Uterus (tissue), 3 donors: ENCODE measurements at regions not wholly inside any gene's neighbourhood (a gene's known extent, or its start where the extent isn't known, plus 50 kb on each side); places are given as distances from the start of the nearest gene placed in this dataset.
"Not testable (repeated sequence)": the region's sequence is repeated elsewhere in the genome, so short reads cannot be mapped to it uniquely, and the experiment has no call there.

Experiments
- DNase-seq, 2 donors: peaks; one replicate each; pipeline ENCODE4 v3.0.0-alpha.2; 2019 to 2020
- H3K27ac ChIP-seq, 2 donors: fragments of 200-600 bp; sonication (generic); 1 replicate in 1 of 2; 2 replicates in 1 of 2; pipeline ENCODE4 v1.5.1; 2016 to 2018
- H3K27me3 ChIP-seq, 2 donors: fragments of 200-600 bp; sonication (generic); one replicate each; pipeline ENCODE4 v1.5.1; 2018 to 2019; ENCODE audit warnings: control low read depth in 1 of 2
- H3K36me3 ChIP-seq, 2 donors: fragments of 200-600 bp; sonication (generic); one replicate each; pipeline ENCODE4 v1.5.1; 2019; ENCODE audit warnings: control low read depth in 1 of 2
- H3K4me1 ChIP-seq, 2 donors: fragments of 200-600 bp; sonication (generic); one replicate each; pipeline ENCODE4 v1.5.1; 2018 to 2019; ENCODE audit warnings: control low read depth in 1 of 2
- H3K4me3 ChIP-seq, 2 donors: fragments of 200-600 bp; sonication (generic); 1 replicate in 1 of 2; 2 replicates in 1 of 2; pipeline ENCODE4 v1.5.1; 2018 to 2019; ENCODE audit warnings: mild to moderate bottlenecking in 1 of 2
- H3K9me3 ChIP-seq, 2 donors: fragments of 200-600 bp; sonication (generic); one replicate each; pipeline ENCODE4 v1.5.1; 2019; ENCODE audit warnings: control low read depth in 1 of 2
- CTCF ChIP-seq, 4 experiments: fragments of 200-600 bp in 2 of 4; fragments of 450-650 bp in 2 of 4; sonication (generic) in 2 of 4; IDR thresholded peaks; one replicate each; pipeline ENCODE4 v1.5.1; 2016 to 2019; ENCODE audit warnings: antibody characterized with exemption in 4 of 4, mild to moderate bottlenecking in 2 of 4, moderate library complexity in 1 of 4
- POLR2A ChIP-seq, 2 donors: fragments of 450-650 bp; IDR thresholded peaks; one replicate each; pipeline ENCODE4 v1.6.1; 2016; ENCODE audit warnings: antibody characterized with exemption in 2 of 2, mild to moderate bottlenecking in 1 of 2, moderate library complexity in 1 of 2
- intact Hi-C: fragments of 100-400 bp; cut with DNase I; formaldehyde crosslinking; loops from one replicate; pipeline ENCODE4 v1.15.1; 2023; ENCODE audit warnings: low total_unique reads
- donor health status: DM: yes; HTN: yes; CAD: no.

- Histone ChIP-seq H3K4me3 (no peak overlapping the region), H3K4me1 (no peaks in the 10 kb centered on the region), H3K27ac (peak overlapping the region; percentile 56 to 58), H3K36me3 (no peaks in the 10 kb centered on the region), H3K9me3 (no peaks in the 10 kb centered on the region), H3K27me3 (no peaks in the 10 kb centered on the region)
- intact Hi-C loops, result no loop called here
- TF ChIP-seq POLR2A (IDR thresholded peaks at IDR 0.05), result no peak
- TF ChIP-seq CTCF (IDR thresholded peaks at IDR 0.05), result no peak
- no peak for DNase-seq
These were observed 281.1 kb upstream of the AMIGO2 start for GRCh38 chr12:47360771-47361388.

GRCh38 chr12:47360093-47360480 lies 280.3 kb upstream of the AMIGO2 start:
- TF ChIP-seq POLR2A (IDR thresholded peaks at IDR 0.05), result no peak
- TF ChIP-seq CTCF (IDR thresholded peaks at IDR 0.05), result no peak
- no peak overlapping the region for H3K4me3 ChIP-seq
- DNase-seq, result no peak
- intact Hi-C loops, result no loop called here
- peak overlapping the region; percentile 56 to 58 for H3K27ac ChIP-seq
- H3K36me3 ChIP-seq, result no peaks in the 10 kb centered on the region
- no peaks in the 10 kb centered on the region for H3K4me1 ChIP-seq
- H3K27me3 ChIP-seq, result no peaks in the 10 kb centered on the region
- H3K9me3 ChIP-seq, result no peaks in the 10 kb centered on the region

- Histone ChIP-seq H3K36me3 (no peaks in the 10 kb centered on the region), H3K4me1 (no peaks in the 10 kb centered on the region), H3K4me3 (no peak overlapping the region), H3K9me3 (no peaks in the 10 kb centered on the region), H3K27ac (peak overlapping the region in 1 of 2 donors; percentile 56), H3K27me3 (no peaks in the 10 kb centered on the region)
- DNase-seq, result no peak
- intact Hi-C loops, result no loop called here
- no peak for TF ChIP-seq POLR2A (IDR thresholded peaks at IDR 0.05)
- no peak for TF ChIP-seq CTCF (IDR thresholded peaks at IDR 0.05)
These were observed 279.7 kb upstream of the AMIGO2 start for GRCh38 chr12:47359310-47360092.

- H3K9me3 ChIP-seq, H3K36me3 ChIP-seq, intact Hi-C loops, DNase-seq, H3K27me3 ChIP-seq, H3K4me1 ChIP-seq, H3K27ac ChIP-seq, H3K4me3 ChIP-seq: not testable (repeated sequence)
These were observed 277.2 kb upstream of the AMIGO2 start for GRCh38 chr12:47357006-47357405.

- no peak overlapping the region for H3K4me3 ChIP-seq
- no peaks in the 10 kb centered on the region for H3K36me3 ChIP-seq
- intact Hi-C loops, result no loop called here
These were observed 276.5 kb upstream of the AMIGO2 start for GRCh38 chr12:47356129-47356700.

More at GRCh38 chr12:47356129-47356700, 276.5 kb upstream of the AMIGO2 start:
- H3K27me3 ChIP-seq, result no peaks in the 10 kb centered on the region
- H3K9me3 ChIP-seq, result no peaks in the 10 kb centered on the region
- H3K27ac ChIP-seq, result no peak overlapping the region
- H3K4me1 ChIP-seq, result no peaks in the 10 kb centered on the region
- no peak for DNase-seq
- TF ChIP-seq POLR2A (IDR thresholded peaks at IDR 0.05), result no peak
- no peak for TF ChIP-seq CTCF (IDR thresholded peaks at IDR 0.05)
